Heart left ventricle (tissue), 16 donors: ENCODE measurements at regions not wholly inside any gene's neighbourhood (a gene's known extent, or its start where the extent isn't known, plus 50 kb on each side); places are given as distances from the start of the nearest gene placed in this dataset.

Source experiments
- ATAC-seq, 4 donors: fragments of 200-7000 bp; cut with Tn5 transposase; one replicate each; pipeline ENCODE4 v1.9.1; 2020 to 2022; ENCODE audit warnings: moderate library complexity in 4 of 4, mild to moderate bottlenecking in 3 of 4, moderate number of reproducible peaks in 1 of 4
- DNase-seq, 5 donors: peaks; one replicate each; pipeline ENCODE4 v3.0.0-alpha.2; 2020
- H3K27ac ChIP-seq, 12 donors: fragments of 200-600 bp; sonication (generic) in 4 of 12; one replicate each; pipeline versions ENCODE4 v1.5.0 to v1.8.0; 2016 to 2022; ENCODE audit warnings: mild to moderate bottlenecking in 2 of 12
- H3K27me3 ChIP-seq, 9 donors: fragments of 200-600 bp; sonication (generic) in 2 of 9; one replicate each; pipeline versions ENCODE4 v1.5.1 to v1.8.0; 2016 to 2022; ENCODE audit warnings: mild to moderate bottlenecking in 3 of 9
- H3K36me3 ChIP-seq, 9 donors: fragments of 200-600 bp; sonication (generic) in 2 of 9; one replicate each; pipeline versions ENCODE4 v1.5.0 to v1.8.0; 2018 to 2022; ENCODE audit warnings: mild to moderate bottlenecking in 2 of 9
- H3K4me1 ChIP-seq, 12 donors: fragments of 200-600 bp; sonication (generic) in 4 of 12; one replicate each; pipeline versions ENCODE4 v1.5.0 to v1.8.0; 2016 to 2022; ENCODE audit warnings: mild to moderate bottlenecking in 3 of 12
- H3K4me3 ChIP-seq, 12 donors: fragments of 200-600 bp; sonication (generic) in 4 of 12; one replicate each; pipeline versions ENCODE4 v1.5.0 to v1.8.0; 2017 to 2022; ENCODE audit warnings: mild to moderate bottlenecking in 9 of 12, moderate library complexity in 4 of 12
- H3K9me3 ChIP-seq, 12 donors: fragments of 200-600 bp; sonication (generic) in 4 of 12; one replicate each; pipeline versions ENCODE4 v1.5.0 to v1.8.0; 2016 to 2022; ENCODE audit warnings: mild to moderate bottlenecking in 1 of 12
- CTCF ChIP-seq, 12 donors: fragments of 200-600 bp; sonication (generic) in 4 of 12; IDR thresholded peaks; one replicate each; pipeline versions ENCODE4 v1.5.0 to v1.8.0; 2018 to 2022; ENCODE audit warnings: antibody characterized with exemption in 12 of 12, mild to moderate bottlenecking in 5 of 12
- POLR2A ChIP-seq, 2 donors: fragments of 450-650 bp; IDR thresholded peaks; one replicate each; pipeline ENCODE4 v1.6.1; 2017; ENCODE audit warnings: antibody characterized with exemption in 2 of 2, mild to moderate bottlenecking in 2 of 2, moderate library complexity in 2 of 2
- WGBS, 4 donors: extraction: QIAGEN DNeasy Blood & Tissue Kit in 2 of 4; methylation state at CpG; one replicate each; pipeline versions ENCODE4 v1.1.5 to v1.1.7; 2013 to 2018; 5-methylcytosine and 5-hydroxymethylcytosine counted together
- intact Hi-C, 10 donors: fragments of 100-400 bp; cut with DNase I; formaldehyde crosslinking; loops; one replicate each; pipeline versions ENCODE4 v1.11.1 to v1.14.2; 2022
- donor health status: ischemic (EF 13 %, LVEDD 7.1; RV severe dilation, severe dysfunction).
- donor health status: healthy with polysubstance abuse.
- donor health status: DM: no; HTN: yes; CAD: no.
- donor health status: DM: no; HTN: no; CAD: no.
- donor health status: ischemic (EF 25% LVEDD 6.9; RV normal size, moderate dysfunction).
- donor health status: ischemic (EF 25% LVEDD 5.7; RV mildly dilated, moderate dysfunction).
- donor health status: healthy.
- donor health status: DM: yes; HTN: yes; CAD: no.
- donor health status: ischemic (EF 35%, LVEDD 5.7; RV mildly dilated, moderate dysfunction).
- donor health status: nonischemic (EF 11% LVEDD 7.7; RV severe dilation, severe dysfunction).
- donor health status: DM: yes; HTN: yes; CAD: no.
- donor health status: PGD.
- donor health status: ischemic (EF 29% LVEDD 5.4; RV normal size, mild dysfunction).
- donor health status: nonischemic (EF 23%, LVEDD 6.1; RV moderate dilation, normal function).

- Histone ChIP-seq H3K9me3 (no peaks in the 10 kb centered on the region), H3K27me3 (no peaks in the 10 kb centered on the region), H3K4me1 (peaks cover 0 to 36% (median 17%) of the 10 kb centered on the region in 12 donors), H3K4me3 (no peak overlapping the region), H3K27ac (no peak overlapping the region), H3K36me3 (peaks cover 0 to 4% (median 0%) of the 10 kb centered on the region in 9 donors)
- ATAC-seq (no peak), DNase-seq (no peak)
- WGBS, 4 donors: 90 to 97% (median 94%) methylated on average over 3 of the region's 3 CpGs
- intact Hi-C loops: no loop called here
- TF ChIP-seq CTCF (IDR thresholded peaks at IDR 0.05) (no peak), POLR2A (IDR thresholded peaks at IDR 0.05) (no peak)
Observed at GRCh38 chr18:46247942-46248341, 143.8 kb downstream of the HAUS1 start.

GRCh38 chr18:46250084-46250811 is 146.1 kb downstream of the HAUS1 start:
- H3K27ac ChIP-seq: peak overlapping the region in 10 of 12 donors; percentile 8 to 80 (median 52)

GRCh38 chr18:46250812-46251173 is 146.6 kb downstream of the HAUS1 start:
- H3K4me1 ChIP-seq: peaks cover 0 to 48% (median 22%) of the 10 kb centered on the region in 12 donors
- peaks cover 0 to 20% (median 5%) of the 10 kb centered on the region in 9 donors for H3K36me3 ChIP-seq
- H3K4me3 ChIP-seq: peak overlapping the region in 1 of 12 donors; percentile 4
- ATAC-seq (peak; percentile 20 to 35 (median 29)), DNase-seq (no peak)
- intact Hi-C loops: no loop called here
- peak overlapping the region in 9 of 12 donors; percentile 8 to 80 (median 48) for H3K27ac ChIP-seq
- no peak for TF ChIP-seq POLR2A (IDR thresholded peaks at IDR 0.05)
- TF ChIP-seq CTCF (IDR thresholded peaks at IDR 0.05): no peak
- H3K9me3 ChIP-seq: no peaks in the 10 kb centered on the region
- no peaks in the 10 kb centered on the region for H3K27me3 ChIP-seq
- 34 to 59% (median 47%) methylated on average over 2 of the region's 2 CpGs for WGBS, 4 donors

More at GRCh38 chr18:46250084-46250811, 146.1 kb downstream of the HAUS1 start:
- no peak for TF ChIP-seq POLR2A (IDR thresholded peaks at IDR 0.05)
- TF ChIP-seq CTCF (IDR thresholded peaks at IDR 0.05): no peak
- 22 to 33% (median 25%) methylated on average over 4 of the region's 4 CpGs for WGBS, 4 donors
- peaks cover 0 to 18% (median 5%) of the 10 kb centered on the region in 9 donors for H3K36me3 ChIP-seq
- intact Hi-C loops: no loop called here
- DNase-seq (peak in 2 of 5 donors; percentile 32 to 34), ATAC-seq (peak; percentile 37 to 87 (median 56))
- H3K4me1 ChIP-seq: peaks cover 0 to 49% (median 22%) of the 10 kb centered on the region in 12 donors
- no peaks in the 10 kb centered on the region for H3K27me3 ChIP-seq
- H3K4me3 ChIP-seq: peak overlapping the region in 1 of 12 donors; percentile 37
- H3K9me3 ChIP-seq: no peaks in the 10 kb centered on the region

- Histone ChIP-seq H3K9me3 (no peaks in the 10 kb centered on the region), H3K27me3 (no peaks in the 10 kb centered on the region), H3K4me1 (peaks cover 0 to 50% (median 26%) of the 10 kb centered on the region in 12 donors), H3K36me3 (peaks cover 0 to 22% (median 5%) of the 10 kb centered on the region in 9 donors), H3K27ac (no peak overlapping the region), H3K4me3 (no peak overlapping the region)
- WGBS, 4 donors: 90 to 97% (median 95%) methylated on average over 2 of the region's 2 CpGs
- DNase-seq: no peak
- no peak for ATAC-seq
- intact Hi-C loops: no loop called here
- TF ChIP-seq CTCF (IDR thresholded peaks at IDR 0.05) (no peak), POLR2A (IDR thresholded peaks at IDR 0.05) (no peak)
Observed at GRCh38 chr18:46252759-46253158, 148.6 kb downstream of the HAUS1 start.
